ENCODE measurements at regions not wholly inside any gene's neighbourhood (a gene's known extent, or its start where the extent isn't known, plus 50 kb on each side); places are given as distances from the start of the nearest gene placed in this dataset.

DNA sequence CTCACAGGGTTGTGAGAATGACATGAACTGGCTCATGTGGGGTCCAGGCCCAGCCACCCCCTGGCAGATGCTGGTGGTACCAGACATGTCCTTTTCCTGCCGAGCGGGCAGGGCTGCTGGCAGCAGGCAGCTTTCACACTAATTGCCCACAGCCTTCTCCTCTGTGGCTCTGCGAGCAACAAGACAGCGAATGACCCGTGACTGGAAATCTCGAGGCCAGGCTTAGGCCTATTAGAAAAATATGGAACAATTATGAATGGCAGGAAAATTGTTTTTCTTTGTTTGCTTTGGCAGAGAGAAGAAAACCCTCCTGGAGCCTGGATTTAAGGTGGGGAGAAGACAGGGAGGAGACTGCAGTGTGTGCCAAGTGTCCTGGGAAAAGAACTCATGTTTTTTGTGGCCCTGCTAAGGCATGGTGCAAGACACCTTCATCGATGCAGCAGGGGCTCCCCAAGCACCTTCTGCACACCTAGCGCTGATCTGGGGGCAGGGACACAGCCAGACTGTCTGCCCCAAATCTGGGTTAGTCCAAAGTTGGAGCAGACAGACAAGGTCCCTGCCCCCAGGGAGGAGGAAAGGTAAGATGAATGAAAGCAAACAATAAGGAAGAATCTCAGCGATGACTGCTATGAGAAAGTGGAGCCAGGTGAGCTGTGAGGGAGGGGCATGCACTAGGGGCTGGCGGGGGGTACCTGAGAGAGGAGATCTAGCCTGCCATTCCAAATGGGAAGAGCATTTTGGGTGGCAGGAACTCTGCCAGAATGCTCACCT, 193.8 kb upstream of the TLE3 start:
- DNase-seq, result no peak

DNA sequence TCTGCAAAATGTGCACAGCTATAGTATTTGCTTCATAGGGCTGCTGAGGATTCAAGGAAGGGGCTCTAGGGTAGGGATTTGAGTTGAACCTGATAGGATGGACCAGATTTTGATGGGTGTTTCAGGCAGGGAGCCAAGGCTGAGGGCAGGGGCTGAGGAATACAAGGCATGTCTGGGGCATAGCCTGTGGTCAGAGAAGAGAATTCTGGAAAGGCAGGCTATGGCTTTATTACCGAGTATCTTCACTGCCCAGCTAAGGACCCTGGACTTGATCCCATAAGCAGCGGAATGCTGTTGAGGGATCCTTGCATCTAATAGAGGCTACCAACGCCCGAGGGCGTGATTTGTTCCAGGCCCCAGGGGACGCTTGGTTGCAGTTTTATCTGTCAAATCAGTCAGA, 193.0 kb upstream of the TLE3 start:
- no peak for DNase-seq

DNA sequence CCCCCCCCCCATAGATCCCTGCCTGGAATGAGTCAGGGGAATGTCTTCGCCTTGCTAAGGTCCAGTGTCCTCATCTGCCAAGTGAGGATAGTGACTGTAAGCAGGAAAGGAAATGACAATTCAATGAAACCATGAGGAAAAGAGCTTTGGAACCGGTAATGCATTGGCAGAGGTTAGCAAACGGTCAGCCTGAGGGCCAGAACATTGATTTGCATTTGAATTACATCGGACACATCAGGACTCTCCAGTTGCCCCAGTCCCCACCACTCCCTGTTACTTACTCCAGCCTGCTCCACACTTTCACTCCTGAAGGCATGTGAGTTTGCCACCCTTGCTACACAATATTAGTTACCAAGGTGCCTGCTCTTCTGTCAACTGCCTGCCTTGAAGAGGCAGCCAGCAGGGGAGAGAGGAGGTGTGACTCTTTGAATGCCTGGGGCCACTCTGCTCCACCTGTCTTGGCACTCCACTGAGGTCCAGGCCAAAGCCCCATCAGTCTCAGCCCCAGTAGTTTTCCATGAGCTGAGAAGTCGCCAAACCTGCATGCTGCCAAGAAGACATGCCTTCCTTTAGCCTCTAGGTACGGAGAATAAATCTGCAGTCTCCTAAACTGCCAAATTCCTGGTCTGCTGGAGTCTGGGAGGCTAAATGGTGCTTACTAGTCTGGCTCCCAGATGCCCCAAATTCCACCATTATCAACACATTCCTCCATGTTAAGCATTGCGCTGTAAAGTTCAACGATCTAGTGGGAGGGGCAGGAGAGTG, 191.7 kb upstream of the TLE3 start:
- DNase-seq, result no peak

DNA sequence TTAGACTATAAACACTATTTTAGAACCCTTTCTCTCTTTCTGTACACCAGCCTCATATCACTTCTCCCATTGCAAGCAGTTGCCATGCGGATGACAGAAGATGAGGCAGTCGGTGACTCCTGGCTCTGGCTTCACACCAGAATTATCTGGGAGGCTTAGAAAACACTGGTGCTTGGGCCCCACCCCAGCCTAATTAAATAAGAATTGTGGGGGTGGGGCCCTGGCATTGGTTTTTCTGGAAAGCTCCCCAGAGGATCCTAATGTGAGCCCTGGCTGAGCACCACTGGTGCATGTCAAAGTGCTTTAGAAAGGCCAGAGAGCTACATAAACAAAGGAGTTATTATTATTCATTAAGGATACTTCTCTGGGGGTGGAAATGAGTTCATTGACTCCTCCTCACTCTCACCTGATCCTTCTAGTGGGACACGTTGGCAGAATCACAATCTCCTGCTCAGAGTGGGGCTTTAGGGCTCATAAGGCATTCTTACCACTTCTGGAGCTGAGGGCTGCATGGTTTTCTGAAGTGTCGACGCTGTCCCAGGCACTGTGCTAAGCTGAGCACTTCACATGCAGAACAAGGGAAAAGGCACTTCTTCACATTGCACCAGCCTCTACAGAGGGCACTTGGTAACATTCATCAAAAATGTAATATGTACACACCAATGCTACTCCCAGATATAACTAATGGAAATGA, 188.5 kb upstream of the TLE3 start:
- DNase-seq, result no peak

DNA sequence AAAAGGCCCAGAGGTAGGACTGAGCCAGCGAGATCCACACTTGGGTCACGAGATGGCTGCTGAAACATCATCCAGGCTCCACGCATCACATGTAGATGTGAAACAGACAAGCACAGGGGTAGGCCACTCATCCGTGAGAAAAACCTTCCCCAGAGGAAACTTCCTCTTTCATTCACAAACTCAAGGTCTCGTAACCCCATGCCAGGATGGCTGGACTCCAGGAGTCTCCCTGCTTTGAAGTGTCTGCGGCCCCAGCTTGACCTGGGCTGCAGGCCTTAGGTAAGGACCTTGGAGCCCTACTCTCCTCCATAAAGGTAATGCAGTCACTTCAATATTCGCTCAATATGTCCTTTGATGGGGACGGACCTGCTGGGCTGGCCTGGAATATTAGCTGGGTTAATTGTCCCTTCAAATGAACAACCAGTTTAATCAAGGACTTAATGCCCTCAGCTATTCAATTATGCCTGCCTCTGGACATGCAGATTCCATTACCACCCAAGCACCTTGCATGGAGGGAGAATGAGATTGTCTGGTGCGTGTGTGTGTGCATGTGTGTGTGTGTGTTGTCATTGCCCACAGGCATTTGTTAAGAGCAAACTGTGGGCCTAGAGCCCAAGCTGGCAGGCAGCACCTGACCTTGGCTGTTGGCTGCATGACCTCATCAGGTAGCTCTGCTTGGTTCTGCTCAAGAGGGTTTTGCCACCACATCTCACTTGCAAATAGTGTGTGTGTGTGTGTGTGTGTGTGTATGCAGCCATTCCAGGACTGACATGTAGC, 186.9 kb upstream of the TLE3 start:
- no peak for DNase-seq

DNA sequence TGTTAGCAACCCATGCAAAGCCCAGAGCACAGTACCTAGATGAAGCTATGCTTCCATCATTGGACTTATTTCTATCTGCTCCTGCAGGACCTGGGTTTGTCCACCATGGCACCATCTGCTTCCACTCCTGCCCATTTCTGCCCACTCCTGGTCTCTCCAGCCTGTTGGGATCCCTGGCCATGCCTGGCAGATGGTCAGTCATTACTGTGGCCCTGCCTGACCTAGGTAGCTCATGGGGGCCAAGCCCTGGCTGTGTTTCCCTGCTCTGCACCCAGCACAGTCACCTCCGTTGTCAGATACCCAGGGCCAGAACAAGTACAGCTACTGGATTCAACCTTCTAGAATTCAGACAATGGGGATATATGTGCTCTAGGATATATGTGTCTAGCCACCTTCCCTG, 185.8 kb upstream of the TLE3 start:
- no peak for DNase-seq

DNA sequence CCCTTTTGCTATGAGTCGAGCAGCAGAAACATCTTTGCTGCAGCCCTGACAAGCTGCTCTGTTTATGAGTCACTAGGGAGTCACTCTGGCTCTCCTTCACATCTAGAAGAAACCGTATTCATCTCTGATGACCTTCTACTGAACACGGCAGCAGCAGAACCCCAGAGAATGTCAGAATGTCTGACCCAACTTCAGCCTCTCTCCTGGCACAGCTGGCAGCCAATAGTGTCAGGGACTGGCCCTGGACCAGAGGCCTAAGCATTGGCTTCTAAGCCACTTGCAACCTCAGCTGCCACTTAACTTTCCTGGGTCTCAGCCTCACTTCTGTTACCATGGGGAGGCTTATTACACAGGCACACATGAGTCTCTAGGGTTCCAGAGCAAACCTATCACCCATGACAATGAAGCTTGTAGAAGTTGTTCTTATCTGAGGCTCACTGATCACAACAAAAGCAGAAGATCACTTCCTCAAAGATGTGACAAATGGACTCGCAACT, 184.1 kb upstream of the TLE3 start:
- no peak for DNase-seq

DNA sequence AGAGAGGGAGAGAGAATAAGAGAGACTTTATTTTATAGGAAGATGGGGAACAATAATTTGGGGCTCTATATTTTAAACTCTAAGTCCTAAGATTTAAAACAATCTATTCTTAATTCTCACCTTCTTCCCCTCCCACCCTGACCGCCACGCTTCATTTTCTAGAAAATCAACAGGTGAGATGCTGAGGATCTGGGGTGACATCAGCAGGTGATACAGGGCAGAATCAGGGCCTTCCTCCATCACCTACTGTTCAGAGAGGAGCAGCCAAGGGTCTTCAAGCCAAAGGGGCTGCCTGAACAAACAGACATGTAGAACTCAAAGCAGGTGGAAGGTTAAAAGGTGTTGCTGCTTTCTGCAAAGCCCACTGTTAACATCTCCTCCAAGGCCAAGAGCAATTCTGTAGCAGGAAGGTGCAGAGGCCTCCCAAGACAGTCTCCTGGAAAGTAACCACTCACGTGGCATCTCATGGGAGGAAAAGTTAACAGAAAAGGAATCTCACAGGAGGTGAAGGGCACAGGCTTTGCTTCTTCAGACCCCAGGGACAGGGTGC, 183.6 kb upstream of the TLE3 start:
- no peak for DNase-seq

DNA sequence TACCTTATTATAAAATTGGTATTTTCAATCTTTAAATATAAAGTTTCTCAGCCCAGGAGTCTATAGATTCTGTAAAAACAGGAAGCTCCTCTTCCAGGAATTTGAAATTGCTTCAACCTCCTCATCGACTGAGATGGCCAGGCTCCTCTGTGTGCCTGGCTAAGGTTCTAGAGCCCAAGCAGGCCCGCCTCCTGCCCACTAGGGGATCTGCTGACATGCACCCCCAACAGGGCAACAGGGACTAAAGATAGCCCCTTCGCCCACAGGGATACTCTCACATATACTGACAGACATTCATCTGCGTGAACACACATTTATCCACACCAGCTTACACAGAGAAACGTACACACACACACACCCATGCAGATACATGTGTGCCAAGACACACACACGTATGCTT, 183.1 kb upstream of the TLE3 start:
- DNase-seq, result no peak

DNA sequence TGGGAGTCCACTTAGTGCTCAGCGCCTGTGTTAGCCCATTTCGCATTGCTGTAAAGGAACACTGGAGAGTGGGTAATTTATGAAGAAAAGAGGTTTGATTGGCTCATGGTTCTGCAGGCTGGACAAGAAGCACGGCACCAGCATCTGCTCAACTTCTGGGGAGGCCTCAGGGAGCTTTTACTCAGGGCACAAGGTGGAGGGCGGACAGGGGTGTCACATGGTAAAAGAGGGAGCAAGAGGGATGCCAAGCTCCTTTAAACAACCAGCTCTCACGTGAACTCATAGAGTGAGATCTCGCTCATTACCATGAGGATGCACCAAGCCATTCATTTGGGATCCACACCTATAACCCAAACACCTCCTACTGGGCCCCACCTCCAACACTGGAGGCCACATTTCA, 181.4 kb upstream of the TLE3 start:
- DNase-seq, result no peak

DNA sequence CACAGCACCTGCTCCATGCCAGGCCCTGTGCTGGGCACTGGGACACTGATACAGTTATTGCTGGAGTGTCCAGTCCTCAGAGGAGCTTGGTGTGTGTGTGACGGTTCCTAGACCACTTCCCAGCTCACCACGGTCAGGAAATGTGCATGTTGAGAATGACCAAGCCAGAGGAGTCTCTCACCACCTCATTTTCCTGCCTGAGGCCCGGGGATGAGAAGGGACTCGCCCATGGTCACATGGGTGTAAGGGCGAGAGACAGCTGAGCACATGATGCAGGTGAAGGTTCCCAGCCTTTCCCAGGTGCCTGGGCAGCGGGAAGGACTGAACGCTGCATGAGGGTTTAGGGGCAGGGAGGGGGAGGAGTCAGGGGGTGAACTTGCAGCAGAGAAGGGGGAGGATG, 180.9 kb upstream of the TLE3 start:
- DNase-seq, result no peak

DNA sequence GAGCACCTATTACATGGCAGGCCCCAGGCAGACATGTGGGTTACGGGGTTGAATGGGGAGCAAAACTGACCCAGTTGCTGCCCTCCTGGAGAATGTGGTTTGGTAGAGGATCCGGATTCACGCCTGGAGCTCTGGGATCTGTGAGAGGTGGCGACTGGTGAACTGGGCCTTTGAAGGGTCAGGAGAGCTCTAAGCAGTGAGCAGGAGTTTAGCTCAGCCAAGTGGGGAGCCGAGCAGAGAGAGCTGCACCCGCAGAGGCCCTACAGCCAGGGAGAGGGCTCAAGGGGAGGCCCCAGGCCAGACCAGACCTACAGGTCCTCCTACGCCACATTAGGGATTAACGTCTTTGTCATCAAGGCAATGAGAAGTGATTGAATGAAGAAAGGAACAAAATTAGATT, 179.8 kb upstream of the TLE3 start:
- no peak for DNase-seq

DNA sequence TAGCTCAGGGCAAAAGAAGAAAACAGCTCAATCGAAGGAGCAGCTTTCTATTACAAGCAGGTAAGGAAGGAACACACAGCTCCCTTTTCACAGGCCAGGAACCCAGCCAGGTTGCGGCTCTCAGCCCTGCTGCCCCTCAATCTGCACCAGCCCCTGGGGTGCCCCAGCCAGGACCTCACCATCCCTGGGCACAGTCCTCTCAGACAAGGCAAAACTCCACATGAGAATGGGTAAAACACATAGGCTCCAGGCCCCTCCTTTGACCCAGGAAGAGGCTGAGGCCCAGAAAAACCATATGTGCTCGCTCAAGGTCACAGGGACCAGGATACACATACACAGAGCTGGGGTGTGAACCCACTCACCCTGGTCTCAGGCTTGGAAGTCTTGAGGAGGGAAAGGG, 178.7 kb upstream of the TLE3 start:
- no peak for DNase-seq

DNA sequence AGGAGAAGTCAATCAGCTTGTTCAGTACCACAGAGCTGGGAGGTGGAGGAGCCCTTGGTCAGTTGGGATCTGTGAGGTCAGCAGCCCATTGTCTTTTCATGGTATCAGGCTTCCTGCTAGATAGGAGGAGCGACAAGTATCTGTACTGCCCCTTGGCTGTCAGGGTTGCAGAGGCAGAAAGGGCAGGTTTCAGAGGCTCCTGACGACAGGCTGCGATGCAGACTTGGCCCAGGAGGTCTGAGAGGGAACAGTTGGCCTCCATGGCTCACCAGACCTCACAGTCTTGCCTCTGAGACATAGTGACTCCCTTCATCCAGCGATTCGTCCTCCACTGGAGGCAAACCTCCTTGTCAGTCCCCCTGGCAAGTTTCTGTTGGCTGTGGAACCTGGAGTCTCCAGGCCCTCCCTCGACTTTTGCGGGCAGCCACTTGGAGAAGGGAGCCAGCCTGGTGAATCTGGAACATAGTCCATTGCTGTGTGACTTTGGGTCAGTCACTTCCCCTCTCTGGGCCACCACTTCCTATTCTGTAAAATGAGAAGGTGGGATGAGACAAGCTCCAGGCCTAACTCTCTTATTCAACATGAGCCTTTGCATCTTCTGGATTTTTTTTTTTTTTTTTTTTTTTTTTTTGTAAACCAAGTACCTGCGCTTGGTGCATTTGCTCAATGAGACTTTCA, 177.9 kb upstream of the TLE3 start:
- DNase-seq, result no peak

DNA sequence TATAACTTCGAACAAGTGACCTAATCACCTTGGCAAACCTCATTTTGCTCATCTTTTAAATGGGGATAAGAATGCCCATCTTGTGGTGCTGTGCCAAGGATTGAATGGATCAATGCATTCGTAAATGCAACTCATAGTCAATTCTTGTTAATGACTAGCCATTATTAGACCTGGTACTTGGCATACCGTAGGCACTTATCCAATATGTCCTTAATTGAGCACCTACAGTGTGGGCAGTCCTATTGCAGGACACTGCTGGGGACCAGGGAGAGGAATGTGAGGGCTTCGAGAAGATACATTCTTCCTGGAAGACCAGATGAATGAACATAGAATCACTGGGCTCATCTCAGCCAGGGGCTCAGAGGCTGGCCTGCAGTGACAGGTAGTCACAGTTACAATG, 177.2 kb upstream of the TLE3 start:
- no peak for DNase-seq

DNA sequence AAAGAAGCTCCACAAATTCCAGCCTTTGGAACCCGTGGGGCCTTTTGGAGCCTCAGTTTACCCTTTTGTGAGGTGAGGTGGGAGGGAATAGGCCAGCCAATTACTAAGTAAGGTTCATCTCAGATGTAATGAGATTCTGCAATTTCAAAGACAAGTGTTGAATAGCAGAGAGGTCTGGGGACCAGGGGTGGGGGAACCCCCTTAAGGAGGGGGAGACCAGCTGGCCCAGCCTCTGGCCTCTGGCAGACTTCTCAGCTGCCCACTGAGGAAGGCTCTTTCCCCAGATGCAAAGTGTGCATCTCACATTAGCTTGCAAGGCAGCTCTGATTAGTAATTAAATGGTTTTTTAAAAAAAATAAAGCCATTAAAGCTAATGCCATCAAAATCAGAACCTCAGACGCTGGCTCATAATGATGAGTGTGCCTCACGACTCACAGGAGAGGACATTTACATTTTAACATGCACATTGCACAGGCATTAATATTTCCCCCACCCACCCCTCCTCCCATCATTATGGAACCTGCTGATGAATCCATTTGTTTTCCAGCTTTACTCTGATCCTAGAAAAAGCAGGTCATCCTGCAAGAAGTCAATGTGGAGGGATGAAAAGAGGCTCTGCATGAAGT, 176.7 kb upstream of the TLE3 start:
- no peak for DNase-seq

DNA sequence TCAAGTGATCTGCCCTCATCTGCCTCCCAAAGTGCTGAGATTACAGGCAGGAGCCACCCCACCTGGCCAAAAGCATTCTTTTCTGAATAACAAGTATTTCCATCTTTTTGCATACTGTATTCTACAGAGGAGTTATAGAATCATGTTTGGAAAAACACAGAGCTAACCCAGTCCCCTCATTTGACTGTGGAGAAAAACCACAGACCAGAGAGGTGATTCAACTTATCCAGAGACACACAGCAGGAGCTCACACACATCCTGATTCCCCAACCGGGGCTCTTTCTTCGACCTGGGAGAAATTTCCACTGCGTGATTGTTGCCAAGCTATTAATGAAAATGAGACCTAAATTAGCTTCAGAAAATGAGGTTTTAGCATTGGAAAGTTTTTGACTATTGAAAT, 176.1 kb upstream of the TLE3 start:
- DNase-seq, result no peak

DNA sequence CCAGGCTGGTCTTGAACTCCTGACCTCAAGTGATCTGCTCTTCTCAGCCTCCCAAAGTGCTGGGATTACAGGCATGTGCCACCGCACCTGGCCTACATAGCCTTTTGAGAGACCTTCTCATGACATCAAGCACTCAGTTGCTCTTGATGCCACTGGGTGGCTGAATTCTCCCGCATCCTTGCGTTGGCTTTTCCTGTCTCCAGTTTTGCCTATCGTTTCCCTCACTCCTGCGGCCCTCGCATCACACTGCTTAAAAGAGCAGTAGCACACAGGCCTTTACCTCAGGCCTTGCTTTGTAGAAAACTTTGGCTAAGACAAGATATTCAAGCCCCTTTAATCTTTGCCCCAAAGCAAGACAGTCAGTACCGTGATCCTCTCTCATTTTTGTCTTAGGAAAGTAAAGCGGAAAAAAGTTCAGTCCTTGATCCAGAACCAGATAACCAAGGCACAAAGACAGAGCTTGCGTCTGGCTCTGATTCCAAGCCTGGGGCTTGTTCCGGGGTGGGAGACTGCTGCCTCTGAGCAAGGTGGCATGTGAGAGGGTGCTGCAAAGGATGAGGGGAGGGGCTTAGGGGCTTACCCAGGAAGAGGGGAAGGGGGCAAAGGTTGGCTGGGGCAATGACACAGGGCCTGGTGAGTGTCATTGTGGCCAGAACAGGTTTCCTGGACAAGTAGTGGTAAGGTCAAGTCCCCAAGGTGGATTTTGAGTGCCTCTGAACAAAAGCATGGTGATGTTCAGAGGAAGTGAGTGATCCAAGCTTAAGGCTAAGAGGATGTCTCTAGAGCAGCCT, 175.0 kb upstream of the TLE3 start:
- DNase-seq, result no peak

DNA sequence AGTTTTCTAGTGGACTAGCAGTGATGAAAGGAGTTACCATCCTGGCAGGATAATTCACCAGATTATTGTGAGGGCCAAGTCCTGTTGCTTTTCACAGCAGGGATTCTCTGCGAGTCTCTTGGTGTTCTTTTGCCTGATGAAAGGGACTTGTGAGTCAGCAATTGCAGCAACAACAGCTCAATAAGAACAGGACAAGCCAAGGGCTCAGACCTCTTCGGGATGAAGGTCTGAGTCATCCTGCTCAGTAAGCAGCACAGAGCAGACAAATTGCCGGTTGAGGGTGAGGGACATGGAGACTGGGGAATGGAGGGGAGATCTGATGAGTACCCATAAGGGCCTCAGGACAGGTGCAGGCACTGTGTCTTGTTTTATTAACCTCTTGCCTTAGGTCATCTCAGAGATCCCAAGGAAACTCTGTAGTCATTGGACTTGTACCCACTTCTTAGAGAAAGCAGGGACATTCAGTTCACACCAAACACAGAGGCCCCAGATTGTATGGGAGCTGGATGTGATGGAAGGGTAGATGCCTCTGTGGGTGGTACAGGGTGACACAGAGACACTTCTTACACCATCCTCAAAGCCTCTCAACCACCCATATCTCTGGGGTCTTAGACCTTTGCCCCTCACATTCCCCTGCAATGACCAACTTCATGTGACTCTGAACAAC, 173.8 kb upstream of the TLE3 start:
- peak; percentile 55 for DNase-seq

DNA sequence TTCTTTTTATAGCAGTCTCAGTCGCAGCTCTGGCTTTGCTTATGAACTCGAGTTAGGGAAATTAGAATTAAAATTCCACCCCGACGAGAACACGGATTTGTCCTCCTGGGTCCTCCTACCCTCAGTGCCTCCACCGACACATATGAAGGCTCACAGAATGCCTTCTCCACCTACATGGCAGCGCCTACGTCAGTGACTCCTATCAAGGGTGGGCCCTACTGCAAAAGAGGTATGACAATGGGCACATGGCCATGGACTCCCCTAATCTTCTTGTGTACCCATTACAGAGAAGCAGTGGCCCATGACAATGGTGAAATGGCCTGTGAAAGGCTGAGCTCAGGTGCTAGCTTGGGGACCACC, 173.0 kb upstream of the TLE3 start:
- DNase-seq, result no peak
